AML-193 (cell line): ENCODE measurements at regions not wholly inside any gene's neighbourhood (a gene's known extent, or its start where the extent isn't known, plus 50 kb on each side); places are given as distances from the start of the nearest gene placed in this dataset.
"Not testable (repeated sequence)": the region's sequence is repeated elsewhere in the genome, so short reads cannot be mapped to it uniquely, and the experiment has no call there.

Experiments
- DNase-seq, 2 experiments: peaks; one replicate each; lab custom pipeline; 2025; lab: John Stamatoyannopoulos, UW

GRCh38 chr7:136412952-136413351 lies 435.8 kb upstream of the MTPN start:
- no peak for DNase-seq

- DNase-seq = peak; percentile 6 to 47
Measured at GRCh38 chr7:136405931-136406777, 429.0 kb upstream of the MTPN start.

DNA sequence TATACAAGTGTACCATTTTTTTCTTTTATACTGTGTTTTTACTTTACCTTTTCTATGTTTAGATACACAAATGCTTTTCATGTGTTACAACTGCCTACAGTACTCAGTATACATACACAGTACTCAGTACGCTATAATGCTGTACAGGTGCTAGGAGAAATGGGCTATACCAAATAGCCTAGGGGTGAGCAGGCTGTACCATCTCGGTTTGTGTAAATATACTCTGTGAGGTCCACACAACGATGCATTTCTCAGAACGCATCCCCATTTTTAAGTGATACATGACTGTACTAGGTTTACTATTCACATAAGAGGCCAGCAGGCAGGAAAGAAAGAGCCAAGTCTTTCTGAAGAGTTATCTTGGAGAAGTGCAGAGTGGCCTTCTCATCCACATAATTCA lies 426.4 kb upstream of the MTPN start:
- DNase-seq = no peak

DNA sequence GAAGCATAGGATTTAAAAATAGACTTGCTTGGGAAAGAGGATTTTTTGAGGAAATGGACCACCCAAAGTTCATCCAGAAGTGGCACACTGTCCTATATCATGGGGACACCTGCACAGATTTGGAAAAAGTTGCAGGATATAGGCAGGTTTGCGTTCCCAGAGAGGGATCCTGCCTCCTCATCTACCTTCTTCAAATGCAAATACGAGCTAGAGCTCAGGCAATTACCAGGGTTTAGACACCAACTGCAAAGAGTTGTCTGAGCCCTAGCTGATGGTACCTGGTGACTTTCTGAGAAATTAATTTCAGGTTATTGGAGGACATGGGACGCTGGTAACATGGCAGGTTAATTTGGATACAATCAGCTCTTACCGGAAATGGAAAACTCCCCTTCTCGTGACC lies 423.7 kb upstream of the MTPN start:
- no peak for DNase-seq

DNA sequence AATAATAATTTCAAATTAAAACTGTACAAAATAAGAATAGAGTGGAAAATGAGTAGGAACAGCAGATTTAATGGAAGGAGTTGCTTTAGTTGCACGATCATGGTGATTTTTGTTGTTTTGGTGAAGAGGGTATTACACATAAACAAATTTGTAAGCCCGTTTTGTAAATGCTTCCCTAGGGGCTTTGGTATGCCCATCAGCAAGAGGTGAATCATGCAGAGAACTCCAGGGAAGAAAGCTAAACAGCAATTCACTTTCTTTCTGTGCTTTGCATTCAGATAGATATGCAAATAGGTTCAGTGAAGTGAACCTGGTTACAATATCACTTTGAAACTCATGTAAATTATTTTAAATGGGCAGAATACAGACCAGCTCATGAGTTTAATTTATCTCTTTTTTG lies 422.2 kb upstream of the MTPN start:
- no peak for DNase-seq

- no peak for DNase-seq
Measured at GRCh38 chr7:136392856-136393255, 415.7 kb upstream of the MTPN start.

GRCh38 chr7:136391371-136391770 lies 414.2 kb upstream of the MTPN start:
- no peak for DNase-seq

GRCh38 chr7:136389933-136390332 lies 412.8 kb upstream of the MTPN start:
- no peak for DNase-seq

GRCh38 chr7:136386876-136387275 lies 409.7 kb upstream of the MTPN start:
- no peak for DNase-seq

- not testable (repeated sequence) for DNase-seq
Measured at GRCh38 chr7:136371409-136371808, 394.2 kb upstream of the MTPN start.

- DNase-seq = no peak
Measured at GRCh38 chr7:136370137-136370536, 393.0 kb upstream of the MTPN start.

DNA sequence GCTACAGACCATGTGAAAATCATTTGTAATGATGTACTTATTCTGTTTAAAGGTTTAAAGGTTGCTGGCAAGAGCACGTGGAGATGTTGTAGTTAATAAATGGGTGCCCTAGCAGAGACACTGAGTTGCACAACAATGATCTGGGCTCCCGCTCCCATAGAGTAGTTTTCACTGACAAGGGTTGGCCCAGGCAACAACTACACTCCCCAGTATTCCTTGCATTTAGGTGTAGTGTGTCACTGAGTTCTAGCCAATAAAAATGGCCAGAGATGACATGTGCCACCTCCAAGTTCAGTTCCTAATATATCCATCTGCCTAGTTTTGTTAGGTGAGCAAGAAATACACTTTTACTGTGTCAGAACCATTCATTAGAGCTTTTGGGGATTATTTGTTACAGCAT lies 392.1 kb upstream of the MTPN start:
- DNase-seq = no peak

- DNase-seq = no peak
Measured at GRCh38 chr7:136359333-136359903, 382.3 kb upstream of the MTPN start.

GRCh38 chr7:136353287-136353686 lies 376.1 kb upstream of the MTPN start:
- DNase-seq = no peak

- no peak for DNase-seq
Measured at GRCh38 chr7:136348542-136349192, 371.5 kb upstream of the MTPN start.

- DNase-seq = no peak
Measured at GRCh38 chr7:136348142-136348541, 371.0 kb upstream of the MTPN start.

- DNase-seq = no peak
Measured at GRCh38 chr7:136347488-136347887, 370.3 kb upstream of the MTPN start.

GRCh38 chr7:136342251-136342650 lies 365.1 kb upstream of the MTPN start:
- no peak for DNase-seq

- DNase-seq = no peak
Measured at GRCh38 chr7:136339464-136339863, 362.3 kb upstream of the MTPN start.

- DNase-seq = no peak
Measured at GRCh38 chr7:136336932-136337331, 359.8 kb upstream of the MTPN start.

DNA sequence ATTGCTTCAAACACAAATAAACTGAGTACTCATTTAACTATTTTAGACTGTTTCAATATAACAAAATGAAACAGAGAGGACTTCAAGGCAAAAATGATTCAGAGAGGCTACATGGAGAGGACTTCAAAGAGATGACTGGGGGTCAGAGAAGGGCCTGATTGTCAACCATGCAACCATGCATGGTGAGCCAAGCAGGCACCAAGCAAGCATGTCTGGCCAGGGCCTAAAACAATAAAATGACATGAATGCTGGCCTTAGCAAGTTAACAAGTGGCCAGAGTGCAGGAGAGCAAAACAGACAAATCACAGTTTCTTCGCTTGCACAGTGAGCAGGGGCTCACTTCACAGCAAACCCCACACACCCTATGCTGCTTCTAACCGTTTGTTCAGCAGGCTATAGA lies 356.5 kb upstream of the MTPN start:
- no peak for DNase-seq

DNA sequence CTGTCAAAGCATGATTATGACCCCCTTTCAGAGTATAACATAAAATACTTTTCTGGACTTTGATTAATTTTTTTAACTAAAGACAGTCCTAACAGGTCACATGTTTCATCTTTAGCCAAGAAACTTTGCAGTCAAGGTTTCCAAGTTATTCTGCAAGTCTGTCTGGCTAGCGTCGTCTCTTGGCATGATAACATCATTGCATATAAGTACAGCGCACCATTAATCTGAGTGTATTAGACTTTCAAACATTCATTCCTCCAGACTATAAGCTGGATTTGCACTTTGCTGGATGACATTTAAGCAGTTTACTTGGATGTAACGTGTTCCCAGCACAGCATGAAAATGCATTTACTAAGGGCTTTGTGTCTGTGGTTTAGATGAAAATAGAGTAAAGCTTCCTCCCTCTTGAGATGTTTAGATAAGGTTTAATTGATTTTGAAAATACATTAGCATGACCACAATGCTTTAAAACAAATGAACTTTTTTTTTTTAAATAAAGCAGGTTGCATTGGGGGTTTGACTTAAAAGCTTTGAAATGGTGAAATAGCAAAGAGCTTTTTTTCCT lies 349.0 kb upstream of the MTPN start:
- DNase-seq = no peak

GRCh38 chr7:136325578-136325977 lies 348.4 kb upstream of the MTPN start:
- DNase-seq = no peak
